Ovary (tissue), 3 donors: ENCODE measurements at regions not wholly inside any gene's neighbourhood (a gene's known extent, or its start where the extent isn't known, plus 50 kb on each side); places are given as distances from the start of the nearest gene placed in this dataset.

ENCODE experiments used
- EP300 ChIP-seq: sonication (generic); formaldehyde crosslinking; IDR thresholded peaks from one replicate; pipeline ENCODE4 v1.6.1; 2017; ENCODE audit warnings: antibody characterized with exemption
- POLR2A ChIP-seq: fragments of 450-650 bp; IDR thresholded peaks from one replicate; pipeline ENCODE4 v1.6.1; 2017; ENCODE audit warnings: antibody characterized with exemption, mild to moderate bottlenecking, moderate library complexity
- TF ChIP-seq, protein P1 (sequence below), 3 donors: fragments of 450-650 bp in 2 of 3; fragments of 200-600 bp in 1 of 3; IDR thresholded peaks; one replicate each; pipeline versions ENCODE4 v1.5.1 to v1.8.0; 2016 to 2022; ENCODE audit warnings: antibody characterized with exemption in 3 of 3, mild to moderate bottlenecking in 1 of 3
- donor health status: DM: no; HTN: no; CAD: no.

DNA sequence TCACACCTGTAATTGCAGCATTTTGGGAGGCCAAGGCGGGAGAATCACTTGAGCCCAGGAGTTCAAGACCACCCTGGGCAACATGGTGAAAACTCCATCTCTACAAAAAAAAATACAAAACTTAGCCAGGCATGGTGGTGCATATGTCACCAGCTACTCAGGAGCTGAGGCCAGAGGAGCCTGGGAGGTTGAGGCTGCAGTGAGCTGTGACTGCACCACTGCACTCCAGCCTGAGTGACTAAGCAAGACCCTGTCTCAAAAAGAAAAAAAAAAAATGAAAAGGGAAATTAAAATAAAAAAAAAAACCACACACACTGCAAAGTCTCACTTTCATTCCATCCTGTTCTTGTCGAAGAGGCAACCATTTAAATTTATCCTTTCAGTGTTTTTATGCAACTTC, 100.8 kb upstream of the PIAS1 start:
- no peak for TF ChIP-seq POLR2A
- TF ChIP-seq, protein P1, sequence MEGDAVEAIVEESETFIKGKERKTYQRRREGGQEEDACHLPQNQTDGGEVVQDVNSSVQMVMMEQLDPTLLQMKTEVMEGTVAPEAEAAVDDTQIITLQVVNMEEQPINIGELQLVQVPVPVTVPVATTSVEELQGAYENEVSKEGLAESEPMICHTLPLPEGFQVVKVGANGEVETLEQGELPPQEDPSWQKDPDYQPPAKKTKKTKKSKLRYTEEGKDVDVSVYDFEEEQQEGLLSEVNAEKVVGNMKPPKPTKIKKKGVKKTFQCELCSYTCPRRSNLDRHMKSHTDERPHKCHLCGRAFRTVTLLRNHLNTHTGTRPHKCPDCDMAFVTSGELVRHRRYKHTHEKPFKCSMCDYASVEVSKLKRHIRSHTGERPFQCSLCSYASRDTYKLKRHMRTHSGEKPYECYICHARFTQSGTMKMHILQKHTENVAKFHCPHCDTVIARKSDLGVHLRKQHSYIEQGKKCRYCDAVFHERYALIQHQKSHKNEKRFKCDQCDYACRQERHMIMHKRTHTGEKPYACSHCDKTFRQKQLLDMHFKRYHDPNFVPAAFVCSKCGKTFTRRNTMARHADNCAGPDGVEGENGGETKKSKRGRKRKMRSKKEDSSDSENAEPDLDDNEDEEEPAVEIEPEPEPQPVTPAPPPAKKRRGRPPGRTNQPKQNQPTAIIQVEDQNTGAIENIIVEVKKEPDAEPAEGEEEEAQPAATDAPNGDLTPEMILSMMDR (IDR thresholded peaks at IDR 0.05): no peak
- no peak for TF ChIP-seq EP300
